ENCODE measurements at regions not wholly inside any gene's neighbourhood (a gene's known extent, or its start where the extent isn't known, plus 50 kb on each side); places are given as distances from the start of the nearest gene placed in this dataset.

DNA sequence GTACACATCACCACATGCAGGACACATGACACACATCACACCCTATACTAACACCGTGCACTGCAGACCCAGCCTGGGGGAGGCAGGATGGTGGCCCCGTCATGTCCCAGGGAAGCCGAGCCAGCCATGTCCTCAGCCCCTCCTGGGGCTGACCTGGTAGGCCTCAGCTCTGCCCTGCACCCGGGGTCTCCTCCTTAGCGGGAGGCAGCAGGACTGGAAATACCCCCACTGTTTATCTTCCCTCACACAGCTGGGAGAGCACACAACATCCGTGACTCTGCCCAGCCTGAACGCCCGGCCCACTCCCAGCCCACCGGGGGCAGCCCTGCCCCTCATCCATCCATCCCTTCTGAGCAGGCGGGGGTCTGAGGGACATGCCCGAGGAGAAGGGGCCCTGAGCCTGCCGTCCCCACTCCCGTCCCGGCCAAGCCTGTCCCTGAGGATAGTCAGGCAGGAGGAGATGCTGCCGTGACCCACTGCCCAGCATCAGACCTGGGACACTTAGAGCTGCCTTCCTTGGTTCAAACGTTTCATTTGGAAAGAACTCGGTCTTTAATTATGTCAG is 945.0 kb downstream of the BRD1 start:
- no peak for DNase-seq

DNA sequence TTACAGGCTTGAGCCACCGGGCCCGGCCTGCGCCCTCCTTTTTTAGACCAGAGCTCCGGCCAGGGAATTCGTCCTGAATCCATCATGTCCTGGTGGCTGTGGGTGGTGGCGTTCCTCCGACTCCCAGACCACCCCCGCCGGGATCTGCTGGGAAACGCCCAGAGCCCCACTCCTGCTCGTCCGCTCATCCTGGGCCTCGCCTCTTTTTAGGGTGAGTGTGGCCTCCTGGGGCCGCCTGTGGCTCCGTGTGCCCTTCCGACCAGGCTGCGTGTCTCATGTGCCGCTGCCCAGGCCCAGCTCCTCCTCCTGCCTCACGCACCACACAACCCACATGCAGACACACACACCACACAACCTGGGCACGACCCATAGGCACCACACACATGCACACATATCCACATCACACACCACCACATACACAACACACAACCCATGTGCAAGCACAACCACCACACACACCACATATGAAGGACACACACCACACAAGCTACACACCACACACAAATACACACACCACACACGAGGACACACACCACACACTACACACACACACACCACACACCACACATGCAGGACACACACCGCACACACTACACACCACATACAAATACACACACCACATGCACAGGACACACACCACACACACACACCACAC is 946.2 kb downstream of the BRD1 start:
- DNase-seq: no peak

DNA sequence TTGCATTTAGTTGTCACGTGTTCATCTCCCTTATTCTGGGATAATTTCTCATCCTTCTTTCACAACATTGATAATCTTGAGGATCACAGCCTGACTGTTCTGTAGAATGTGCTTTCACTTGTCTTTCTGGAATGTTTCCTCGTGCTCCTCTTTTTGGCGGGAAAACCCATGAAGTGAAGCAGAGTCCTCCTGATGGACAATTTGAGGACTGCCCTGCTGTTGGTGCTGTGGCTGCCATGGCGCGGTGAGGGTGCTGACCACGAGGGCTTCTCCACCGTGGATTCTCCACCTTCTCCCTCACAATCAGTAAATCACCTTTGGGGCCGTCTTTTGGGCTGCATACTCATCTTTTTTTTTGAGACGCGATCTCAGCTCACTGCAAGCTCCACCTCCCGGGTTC is 946.9 kb downstream of the BRD1 start:
- DNase-seq: no peak

DNA sequence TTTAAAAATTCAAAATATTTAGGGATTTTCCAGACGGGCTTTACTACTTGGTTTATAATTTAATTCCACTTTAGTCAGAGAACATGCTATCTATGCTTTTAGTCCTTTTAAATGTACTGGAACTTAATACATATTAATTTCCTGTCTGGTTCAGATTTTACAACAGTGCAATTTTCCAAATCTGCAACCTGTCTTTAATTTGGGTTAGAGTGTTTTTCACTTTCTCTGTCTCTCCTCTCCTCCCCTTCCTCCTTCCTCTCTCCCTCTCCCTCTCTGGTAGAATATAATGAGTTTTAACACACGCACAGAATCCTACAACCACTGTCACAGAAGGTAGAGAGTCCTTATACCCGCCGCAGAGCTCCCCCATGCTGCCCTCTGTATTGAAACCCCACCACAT is 950.7 kb downstream of the BRD1 start:
- DNase-seq: no peak

DNA sequence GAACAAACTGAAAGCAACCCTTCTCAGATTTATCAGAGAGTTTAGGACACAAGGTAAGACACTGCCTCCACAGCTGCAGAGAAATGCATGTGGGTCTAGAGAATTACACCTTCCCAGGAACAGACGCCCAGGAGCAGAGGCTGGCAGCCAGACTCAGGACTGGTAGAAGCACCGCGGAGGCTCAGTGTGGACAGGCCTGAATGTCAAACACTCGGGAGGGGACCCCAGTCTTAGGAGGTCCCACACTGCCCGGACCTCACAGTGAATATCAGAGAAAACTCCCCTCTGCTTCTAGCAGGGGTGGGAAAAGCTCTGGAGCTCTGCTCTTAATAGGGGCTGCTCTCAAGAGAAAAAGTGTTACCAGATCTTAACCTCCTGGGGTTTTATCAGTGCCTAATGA is 952.7 kb downstream of the BRD1 start:
- no peak for DNase-seq

DNA sequence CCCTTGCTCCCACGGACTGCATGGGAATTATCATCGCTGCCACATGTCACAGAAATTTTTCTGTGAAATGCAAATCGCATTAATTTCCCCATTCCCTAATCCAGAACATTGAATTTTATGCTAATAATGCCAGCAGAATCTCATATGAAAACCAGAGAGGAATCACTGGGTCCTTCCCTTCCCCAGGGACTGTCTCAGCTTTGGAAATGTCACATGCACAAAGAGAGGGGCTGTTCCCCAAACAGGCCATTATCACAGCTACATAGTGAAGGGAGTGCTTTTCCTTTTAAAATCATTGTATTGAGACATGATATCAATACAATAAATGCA is 954.5 kb downstream of the BRD1 start:
- DNase-seq: no peak

DNA sequence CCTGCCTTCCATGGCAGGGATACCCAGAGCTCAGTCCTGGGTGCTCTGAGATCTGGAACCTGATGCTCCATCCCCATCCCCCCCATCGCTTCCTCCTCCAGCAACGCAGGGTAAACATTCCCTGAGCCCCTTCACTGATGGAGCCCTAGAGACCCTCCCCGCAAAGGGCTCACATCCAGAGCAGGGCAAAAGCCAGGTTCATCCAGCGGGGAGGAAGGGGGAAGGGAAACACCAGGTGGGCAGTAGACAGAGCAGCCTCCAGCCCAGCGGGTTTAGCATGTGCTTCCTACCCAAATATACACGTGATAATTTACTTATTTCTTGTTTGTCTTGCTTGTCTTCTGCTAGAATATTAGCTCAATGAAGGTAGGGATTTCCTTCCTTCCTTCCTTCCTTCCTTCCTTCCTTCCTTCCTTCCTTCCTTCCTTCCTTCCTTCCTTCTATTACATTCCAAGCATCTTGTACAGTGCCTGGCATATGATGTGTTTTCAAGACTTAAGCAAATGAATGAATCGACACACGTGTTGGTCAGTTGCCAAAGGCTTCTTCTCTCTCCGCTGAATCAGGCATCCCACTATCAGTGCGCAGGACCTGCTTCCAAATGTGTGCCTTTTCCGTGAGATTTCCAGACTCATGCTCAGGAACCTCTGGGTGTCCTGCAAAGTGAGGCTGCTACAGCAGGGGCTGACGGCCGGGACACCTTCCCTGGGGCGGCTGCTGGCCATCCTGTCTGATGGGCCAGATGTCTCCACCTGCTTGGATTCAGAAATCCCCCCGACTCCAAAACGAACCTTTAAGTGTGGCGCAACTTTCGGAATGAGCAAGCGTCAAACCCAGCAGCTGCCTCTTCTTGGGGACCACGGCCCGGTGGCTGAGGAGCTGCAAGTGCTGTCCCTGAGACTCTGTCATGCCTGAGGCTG is 955.1 kb downstream of the BRD1 start:
- DNase-seq: no peak

DNA sequence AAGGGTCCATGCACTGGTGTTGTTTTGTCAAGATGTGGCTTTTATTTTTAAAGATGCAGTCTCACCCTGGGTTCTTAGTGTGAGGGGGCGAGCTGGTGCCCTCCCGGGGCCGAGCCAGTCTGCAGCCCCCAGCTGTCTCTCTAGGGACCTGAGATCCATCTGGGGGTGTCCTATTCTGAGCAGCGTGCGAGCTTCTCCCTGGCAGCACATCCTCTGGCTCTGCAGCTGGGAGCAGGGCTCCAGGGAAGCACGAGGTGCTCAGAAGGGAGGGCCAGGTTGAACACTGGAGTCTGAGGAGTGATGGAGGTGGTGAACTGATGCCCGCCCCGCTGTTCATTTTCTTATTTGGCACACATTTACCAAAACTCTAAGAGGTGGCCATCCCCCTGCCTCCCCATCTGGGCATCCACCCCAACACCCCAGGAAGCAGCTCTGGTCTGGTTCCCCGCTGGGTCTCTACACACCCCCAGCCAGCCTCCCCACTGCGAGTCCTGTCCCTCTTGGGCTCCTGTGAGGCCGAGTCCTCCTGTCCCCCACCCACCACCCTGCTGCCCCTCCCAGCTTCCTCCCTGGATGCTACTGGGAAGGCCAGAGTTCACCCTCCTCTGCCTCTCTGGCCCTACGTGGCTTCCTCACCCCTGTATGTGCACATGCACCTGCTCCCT is 956.4 kb downstream of the BRD1 start:
- no peak for DNase-seq

DNA sequence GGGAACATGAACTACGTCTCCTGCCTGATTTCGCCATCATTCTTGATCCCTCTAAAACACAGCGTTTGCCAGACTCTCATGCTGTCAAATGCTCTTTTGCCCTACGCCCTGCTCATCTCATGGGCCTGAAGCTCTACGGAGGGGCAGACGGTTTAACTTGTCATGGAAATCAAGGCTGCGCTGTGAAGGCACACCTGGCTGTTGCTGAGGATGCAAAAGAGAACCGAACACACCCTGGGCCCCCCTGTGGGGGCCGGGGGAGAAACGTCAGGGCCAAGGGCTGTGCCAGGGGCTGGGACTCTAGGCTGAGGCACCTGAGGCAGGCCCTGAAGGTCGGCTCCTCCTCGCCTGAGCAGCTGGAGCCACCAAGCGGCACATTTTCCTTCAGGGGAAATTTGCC is 957.2 kb downstream of the BRD1 start:
- DNase-seq: no peak

DNA sequence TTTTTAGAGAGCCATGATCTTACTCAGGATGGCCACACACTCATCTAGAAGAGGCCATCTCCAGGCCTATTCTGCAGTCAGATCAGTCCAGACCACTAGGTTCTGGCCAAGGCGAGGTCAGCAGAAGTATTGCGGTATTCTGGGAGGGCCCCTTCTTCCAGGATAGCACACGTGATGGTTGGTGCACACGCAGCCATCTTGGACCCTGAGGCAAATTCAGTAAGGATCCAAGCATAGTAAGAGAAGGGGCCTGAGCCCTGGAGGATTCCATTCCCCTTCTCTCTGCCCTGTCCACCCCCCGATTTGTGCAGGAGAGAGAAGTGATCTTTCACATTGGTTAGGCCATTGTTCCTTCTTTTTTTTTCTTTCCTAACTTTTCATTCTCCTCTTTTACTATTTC is 957.9 kb downstream of the BRD1 start:
- no peak for DNase-seq

DNA sequence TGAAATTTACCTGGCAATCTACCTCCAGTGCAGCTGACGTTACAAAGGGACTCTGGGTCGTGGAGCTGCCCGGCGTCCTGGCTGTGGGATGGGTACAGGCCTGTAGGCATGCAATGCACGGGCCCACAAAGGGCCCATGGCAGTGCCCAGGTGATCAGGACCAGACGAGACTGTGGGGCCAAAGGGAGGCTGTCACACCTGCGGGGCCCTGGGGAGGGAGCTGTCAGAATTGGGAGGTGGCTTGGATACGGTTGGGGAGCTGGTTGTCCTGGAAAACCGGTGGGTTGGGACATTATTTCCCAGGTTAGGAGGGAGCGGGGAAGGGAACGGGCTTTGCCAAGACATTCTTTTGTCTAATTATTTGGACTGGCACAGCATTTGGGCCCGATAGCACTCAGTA is 958.5 kb downstream of the BRD1 start:
- no peak for DNase-seq

DNA sequence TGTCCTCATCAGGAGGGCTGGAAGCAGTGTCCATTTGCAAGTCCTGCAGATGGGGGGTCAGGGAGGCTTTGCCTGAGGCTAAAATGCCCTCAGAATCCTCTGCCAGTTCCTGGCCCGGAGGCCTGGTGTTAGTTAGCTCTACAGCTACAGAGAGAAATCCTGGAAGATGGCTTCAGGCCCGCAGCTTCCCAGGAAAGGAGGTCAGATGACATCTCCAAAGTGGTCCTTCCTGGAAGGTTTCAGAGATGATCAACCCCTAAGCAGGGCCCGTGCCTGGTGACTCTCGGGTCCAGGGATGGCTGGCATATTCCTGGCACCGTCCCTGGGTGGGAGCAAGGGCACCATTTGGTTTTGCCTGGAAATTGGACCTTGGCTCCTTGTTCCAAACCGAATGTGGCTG is 959.1 kb downstream of the BRD1 start:
- no peak for DNase-seq

DNA sequence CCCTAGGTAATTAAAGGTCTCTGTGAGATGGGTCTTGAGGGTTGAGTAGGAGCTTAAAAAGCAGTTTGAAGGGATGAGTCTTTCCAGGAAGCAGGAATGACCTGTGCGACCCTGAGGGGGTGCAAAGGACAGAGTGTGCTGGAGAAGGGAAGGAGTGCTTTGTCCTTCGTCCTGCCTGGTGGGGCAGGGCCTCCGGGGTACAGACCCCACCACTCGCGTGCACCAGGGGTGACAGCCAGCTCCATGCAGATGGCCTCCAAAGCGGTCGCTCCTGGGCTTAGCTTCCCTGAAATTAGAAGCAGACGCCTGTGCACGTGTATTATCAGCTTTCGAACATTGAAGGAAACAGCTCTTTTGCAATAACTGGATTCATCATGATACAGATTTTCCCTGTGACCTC is 959.8 kb downstream of the BRD1 start:
- no peak for DNase-seq

DNA sequence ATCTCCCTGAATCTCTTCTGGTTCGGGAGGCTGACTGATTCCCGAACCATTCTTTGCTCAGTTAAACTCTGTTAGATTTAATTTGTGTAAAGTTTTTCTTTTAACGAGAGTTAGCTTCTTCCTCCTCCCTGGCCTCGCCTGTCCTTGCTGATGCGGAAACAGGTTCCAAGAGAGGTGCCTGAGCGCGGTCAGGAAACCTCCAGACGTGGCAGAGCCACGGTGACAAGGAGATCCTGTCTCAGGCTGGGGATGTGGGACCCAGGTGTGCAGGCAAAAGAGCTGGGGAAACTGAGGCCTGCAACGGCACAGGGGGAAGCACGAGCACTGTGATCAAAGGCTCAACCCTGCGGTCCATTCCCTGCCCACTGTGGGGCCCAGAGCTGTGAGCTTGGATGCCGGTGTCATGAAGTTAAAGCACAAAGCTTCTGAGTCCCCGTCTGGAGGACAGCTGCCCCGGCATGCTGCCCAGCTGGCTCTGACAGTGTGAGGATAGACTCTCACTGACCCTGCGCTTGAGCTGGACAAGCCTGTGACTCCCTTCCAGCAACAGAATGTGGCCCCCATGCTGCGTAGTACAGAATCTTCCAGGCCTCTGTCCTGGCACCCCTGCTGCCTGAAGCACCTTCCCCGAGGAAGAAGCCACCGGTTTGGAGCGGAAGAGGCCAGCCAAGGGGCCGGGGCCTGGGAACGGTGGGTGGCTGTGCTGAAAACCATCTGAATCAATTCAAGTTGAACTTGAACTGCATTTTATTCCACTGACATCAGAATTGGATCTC is 960.6 kb downstream of the BRD1 start:
- DNase-seq: no peak

DNA sequence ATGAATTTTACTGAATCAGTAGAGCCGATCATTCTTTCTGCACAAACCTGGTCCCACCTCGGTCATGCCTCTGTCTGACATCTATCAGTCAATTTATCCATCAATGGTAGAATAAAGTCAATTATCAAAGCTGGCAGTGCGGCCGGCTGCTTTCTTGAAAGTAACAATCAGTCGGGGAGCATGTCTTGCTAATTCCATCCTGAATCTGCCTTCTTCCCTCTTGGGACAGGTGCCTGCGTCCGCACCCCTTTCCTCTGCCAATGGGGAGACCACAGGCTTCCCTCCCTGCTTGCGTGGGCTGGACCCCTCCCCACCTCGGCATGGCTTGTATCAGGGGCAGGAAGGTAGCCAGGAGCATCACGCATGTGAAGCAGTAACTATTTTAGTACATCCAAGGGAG is 962.9 kb downstream of the BRD1 start:
- no peak for DNase-seq

DNA sequence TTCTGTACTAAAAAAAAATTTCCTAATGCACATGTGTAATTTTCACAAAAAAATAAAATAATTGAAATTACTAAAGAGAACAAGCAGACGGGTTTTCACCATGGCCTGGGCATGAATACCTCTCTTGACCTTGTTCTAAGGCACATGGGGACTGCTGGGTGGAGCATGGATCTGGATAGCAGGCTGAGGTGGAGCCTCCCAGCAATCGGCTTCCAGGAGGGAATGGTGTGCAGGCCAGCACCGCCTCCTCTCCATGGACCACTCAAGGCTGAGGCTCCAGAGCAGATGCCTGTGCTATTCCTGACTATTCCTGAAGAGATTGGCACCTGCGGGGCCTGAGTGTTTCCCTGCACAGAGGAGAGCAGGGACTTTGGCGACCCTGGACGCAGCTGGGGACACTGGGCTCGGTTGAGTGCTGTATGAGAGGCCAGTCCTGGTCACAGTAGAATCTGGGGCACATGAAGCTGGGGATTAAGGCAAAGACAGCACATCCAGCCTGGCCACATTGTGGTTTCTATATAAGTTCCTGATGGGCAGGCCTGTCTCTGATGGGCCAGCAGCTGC is 963.6 kb downstream of the BRD1 start:
- no peak for DNase-seq

DNA sequence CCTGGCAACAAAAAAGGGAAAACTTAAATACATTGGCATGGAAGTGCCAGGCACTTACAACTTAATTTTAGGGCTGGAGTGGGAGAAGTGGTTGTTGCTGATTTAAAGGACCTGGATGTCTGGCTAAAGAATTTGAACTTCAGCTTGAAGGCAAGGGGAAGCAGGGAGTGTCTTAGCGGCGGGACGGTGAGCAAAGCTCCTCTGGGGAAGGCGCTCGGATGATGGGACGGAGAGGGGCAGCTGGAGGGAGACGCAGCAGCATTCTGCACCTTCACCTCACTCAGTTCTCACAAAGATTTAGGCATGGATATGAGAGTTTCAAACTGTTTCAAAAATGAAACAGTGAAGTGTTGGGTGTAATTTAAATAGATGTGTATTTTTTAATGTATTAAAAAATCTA is 967.1 kb downstream of the BRD1 start:
- DNase-seq: no peak

DNA sequence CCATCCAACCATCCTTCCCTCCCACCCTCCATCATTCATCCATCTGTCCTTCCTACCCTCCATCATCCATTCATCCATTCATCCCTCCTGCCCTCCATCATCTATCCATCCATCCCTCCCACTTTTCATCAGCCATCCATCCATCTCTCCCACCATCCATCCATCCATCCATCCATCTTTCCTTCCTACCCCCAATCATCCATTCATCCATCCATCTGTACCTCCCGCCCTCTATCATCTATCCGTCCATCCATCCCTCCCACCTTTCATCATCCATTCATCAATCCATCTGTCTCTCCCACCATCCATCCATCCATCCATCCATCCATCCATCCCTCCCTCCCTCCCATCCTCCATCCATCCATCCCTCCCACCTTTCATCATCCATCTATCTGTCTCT is 968.8 kb downstream of the BRD1 start:
- DNase-seq: no peak

DNA sequence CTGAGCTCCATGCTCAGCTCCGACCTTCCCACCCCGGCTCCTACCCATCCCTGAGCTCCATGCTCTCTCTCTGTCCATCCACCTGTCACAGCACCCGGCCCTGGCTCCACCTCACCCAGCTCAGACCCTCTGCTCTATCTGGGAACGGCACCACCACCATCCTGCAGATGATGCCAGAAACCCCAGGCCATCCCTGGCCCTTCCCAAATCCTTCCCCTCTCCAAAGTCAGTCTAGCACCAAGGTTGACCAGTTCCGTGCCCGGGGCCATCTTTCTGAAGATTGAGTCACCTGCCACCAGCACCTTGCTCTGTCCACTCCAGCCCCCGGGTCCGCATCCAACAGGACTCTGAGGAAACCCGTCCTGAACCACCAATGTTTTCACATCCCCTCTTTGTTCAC is 969.6 kb downstream of the BRD1 start:
- DNase-seq: no peak

DNA sequence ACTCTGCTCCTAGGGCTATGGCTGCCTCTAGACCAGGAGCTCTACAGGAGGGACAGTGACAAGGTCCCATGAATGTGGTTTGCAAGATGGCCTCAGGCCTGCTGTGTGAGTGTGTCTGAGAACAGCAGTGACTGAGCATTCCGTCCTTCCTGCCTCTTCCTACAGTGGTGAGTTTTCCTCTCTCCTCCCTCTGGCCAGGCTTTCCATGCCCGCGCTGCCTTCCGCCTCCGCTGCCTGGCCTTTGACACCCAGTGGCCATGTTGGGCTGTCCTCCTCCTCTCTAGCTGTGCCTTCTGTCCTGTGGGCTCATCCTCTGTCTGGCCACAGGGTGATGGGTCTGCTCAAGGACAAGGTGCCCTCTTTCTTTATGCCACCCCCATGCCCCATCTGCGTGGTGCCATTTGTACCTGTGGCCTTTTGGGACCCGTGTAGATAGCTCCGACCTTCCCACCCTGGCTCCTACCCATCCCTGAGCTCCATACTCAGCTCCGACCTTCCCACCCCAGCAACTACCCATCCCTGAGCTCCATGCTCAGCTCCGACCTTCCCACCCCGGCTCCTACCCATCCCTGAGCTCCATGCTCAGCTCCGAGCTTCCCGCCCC is 970.4 kb downstream of the BRD1 start:
- no peak for DNase-seq

DNA sequence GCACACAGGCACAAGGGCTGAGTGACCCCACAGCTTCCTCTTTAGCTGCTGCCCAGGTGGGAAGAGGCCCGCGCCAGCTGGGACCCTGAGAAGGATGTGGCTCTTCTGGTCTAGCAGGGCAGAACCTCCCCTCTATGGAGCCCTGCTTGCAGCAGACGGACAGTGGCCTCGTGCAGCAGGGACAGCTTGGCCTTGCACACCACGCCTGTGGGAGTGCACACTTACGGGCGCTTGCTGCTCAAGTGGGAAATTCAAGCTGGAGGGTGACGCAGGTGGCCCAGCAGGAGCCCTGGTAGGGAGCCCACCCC is 971.4 kb downstream of the BRD1 start:
- no peak for DNase-seq

DNA sequence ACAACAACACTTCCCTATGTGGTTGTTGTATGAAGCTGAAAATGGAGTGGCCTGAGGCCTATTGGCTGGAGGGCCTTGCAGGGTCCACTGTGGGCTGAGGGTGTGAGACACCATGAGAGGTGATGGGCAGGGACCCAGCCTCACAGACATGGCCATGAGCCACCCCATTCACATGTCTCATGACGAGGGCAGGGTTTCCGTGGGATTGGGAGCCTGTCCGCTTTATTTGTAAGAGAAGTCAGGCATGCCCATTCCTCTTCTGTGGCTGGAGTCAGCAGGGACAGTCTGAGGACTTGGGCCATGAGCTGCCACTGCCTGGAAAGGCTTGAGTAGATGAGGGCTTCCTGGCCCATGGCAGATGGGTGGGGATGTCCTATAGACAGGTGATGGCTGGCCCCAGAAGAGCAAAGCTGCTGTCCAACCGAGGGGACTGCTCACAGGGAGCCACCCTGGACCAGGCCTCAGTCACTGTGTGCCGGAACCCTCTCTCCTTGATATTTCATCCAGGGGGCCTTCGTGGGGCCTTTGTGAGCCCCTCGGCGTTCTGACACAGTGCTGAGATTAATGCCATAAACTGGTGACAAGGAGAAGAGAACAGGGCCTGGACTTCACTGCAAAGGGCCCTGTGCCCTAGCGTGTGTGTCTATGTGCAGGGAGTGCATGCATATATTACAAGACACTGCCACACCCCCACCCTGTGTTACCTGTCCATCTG is 971.9 kb downstream of the BRD1 start:
- no peak for DNase-seq

All from activated T-cell treated with anti-CD3 and anti-CD28 coated beads, Interleukin-2, amount 50 U/mL, for 48 hours (primary cell).